AG10803 (cell line): ENCODE measurements at regions not wholly inside any gene's neighbourhood (a gene's known extent, or its start where the extent isn't known, plus 50 kb on each side); places are given as distances from the start of the nearest gene placed in this dataset.
A peak's percentile ranks its signal among the peaks of the same experiment; 100 is the strongest.

Experiments
- DNase-seq: peaks from one replicate; pipeline ENCODE4 v3.0.0; 2010; ENCODE audit warnings: low read depth
- H3K4me3 ChIP-seq: 2 replicates; pipeline ENCODE4 v1.5.1; 2011; ENCODE audit warnings: mild to moderate bottlenecking, low read length, control low read depth
- CTCF ChIP-seq: conservative IDR thresholded peaks from 2 replicates; pipeline ENCODE4 v1.5.1; 2011; ENCODE audit warnings: mild to moderate bottlenecking, low read length, control low read depth, inconsistent platforms

- no peak for TF ChIP-seq CTCF
- DNase-seq, result peak; percentile 29
- peak overlapping the region; percentile 52 for H3K4me3 ChIP-seq
Observed at GRCh38 chr11:72519220-72519881, 85.0 kb upstream of the CLPB start.

- TF ChIP-seq CTCF, result no peak
- no peak overlapping the region for H3K4me3 ChIP-seq
- no peak for DNase-seq
Observed at GRCh38 chr11:72514331-72514730, 80.0 kb upstream of the CLPB start.

GRCh38 chr11:72513411-72513810 lies 79.1 kb upstream of the CLPB start:
- TF ChIP-seq CTCF, result no peak
- no peak for DNase-seq
- no peak overlapping the region for H3K4me3 ChIP-seq

GRCh38 chr11:72512956-72513355 lies 78.6 kb upstream of the CLPB start:
- no peak for TF ChIP-seq CTCF
- no peak for DNase-seq
- H3K4me3 ChIP-seq, result no peak overlapping the region

- no peak for TF ChIP-seq CTCF
- no peak overlapping the region for H3K4me3 ChIP-seq
- no peak for DNase-seq
Observed at GRCh38 chr11:72511393-72512047, 77.2 kb upstream of the CLPB start.

GRCh38 chr11:72507050-72507449 lies 72.7 kb upstream of the CLPB start:
- TF ChIP-seq CTCF, result no peak
- H3K4me3 ChIP-seq, result no peak overlapping the region
- DNase-seq, result no peak

- no peak overlapping the region for H3K4me3 ChIP-seq
- DNase-seq, result no peak
- no peak for TF ChIP-seq CTCF
Observed at GRCh38 chr11:72497731-72498130, 63.4 kb upstream of the CLPB start.
